Neural cell (in vitro differentiated cells): ENCODE measurements at regions not wholly inside any gene's neighbourhood (a gene's known extent, or its start where the extent isn't known, plus 50 kb on each side); places are given as distances from the start of the nearest gene placed in this dataset.

Experiments
- H2AFZ ChIP-seq: fragments of 200-600, 300-800 bp; sonication (generic), shearing (Covaris generic); 2 replicates; pipeline ENCODE4 v1.6.0; 2014; ENCODE audit warnings: low read depth, mild to moderate bottlenecking, antibody characterized with exemption, low read length, moderate library complexity
- H3F3A ChIP-seq: fragments of 200-600 bp; shearing (Covaris generic); 2 replicates; pipeline ENCODE4 v1.6.1; 2016; ENCODE audit warnings: mild to moderate bottlenecking, moderate library complexity, mixed read lengths, antibody characterized with exemption, low read length; ENCODE audit not compliant: insufficient read depth, poor library complexity, severe bottlenecking
- H3K27ac ChIP-seq: fragments of 200-600, 300-800 bp; sonication (generic), shearing (Covaris generic); 2 replicates; pipeline ENCODE4 v1.5.1; 2014; ENCODE audit warnings: mild to moderate bottlenecking, low read length, moderate library complexity
- H3K27me3 ChIP-seq: fragments of 300-800, 200-600 bp; sonication (generic), shearing (Covaris generic); 2 replicates; pipeline ENCODE4 v1.6.0; 2014; ENCODE audit warnings: mild to moderate bottlenecking, low read depth, low read length, moderate library complexity; ENCODE audit not compliant: insufficient read depth
- H3K36me3 ChIP-seq: fragments of 300-800, 200-600 bp; sonication (generic), shearing (Covaris generic); 2 replicates; pipeline ENCODE4 v1.5.1; 2014; ENCODE audit warnings: mild to moderate bottlenecking, antibody characterized with exemption, low read length, moderate library complexity; ENCODE audit not compliant: insufficient read depth
- H3K4me2 ChIP-seq: fragments of 300-800, 200-600 bp; sonication (generic), shearing (Covaris generic); 2 replicates; pipeline ENCODE4 v1.6.0; 2014; ENCODE audit warnings: mild to moderate bottlenecking, low read length
- H3K4me3 ChIP-seq: fragments of 300-800, 200-600 bp; sonication (generic), shearing (Covaris generic); 2 replicates; pipeline ENCODE4 v1.5.1; 2014; ENCODE audit warnings: mild to moderate bottlenecking, low read length, moderate library complexity
- H3K79me2 ChIP-seq: fragments of 200-600 bp; shearing (Covaris generic); replicated peaks from 2 replicates; pipeline ENCODE4 v1.6.0; 2014; ENCODE audit warnings: mild to moderate bottlenecking, low read length, moderate library complexity; ENCODE audit not compliant: insufficient read depth
- H3K9ac ChIP-seq: fragments of 300-800, 200-600 bp; sonication (generic), shearing (Covaris generic); 2 replicates; pipeline ENCODE4 v1.6.1; 2016; ENCODE audit warnings: mild to moderate bottlenecking, low read length, mixed read lengths
- H3K9me2 ChIP-seq: fragments of 200-600 bp; shearing (Covaris generic); 2 replicates; pipeline ENCODE4 v1.6.1; 2016; ENCODE audit warnings: mild to moderate bottlenecking, low read length, mixed read lengths; ENCODE audit not compliant: insufficient read depth
- H3K9me3 ChIP-seq: fragments of 200-600, 300-800 bp; sonication (generic), shearing (Covaris generic); 2 replicates; pipeline ENCODE4 v1.6.1; 2016; ENCODE audit warnings: mild to moderate bottlenecking, mixed run types, low read length, moderate library complexity, mixed read lengths
- H4K20me1 ChIP-seq: fragments of 200-600 bp; shearing (Covaris generic); 2 replicates; pipeline ENCODE4 v1.6.1; 2016; ENCODE audit warnings: mild to moderate bottlenecking, mixed run types; ENCODE audit not compliant: insufficient read depth
- EP300 ChIP-seq: fragments of 450-650 bp; conservative IDR thresholded peaks from 2 replicates; pipeline ENCODE4 v1.6.1; 2014; ENCODE audit warnings: antibody characterized with exemption, mild to moderate bottlenecking, moderate library complexity; ENCODE audit not compliant: poor library complexity, severe bottlenecking
- EZH2 ChIP-seq: fragments of 200-600, 300-800 bp; shearing (Covaris generic), sonication (generic); IDR thresholded peaks from 2 replicates; pipeline ENCODE4 v1.6.1; 2014; ENCODE audit warnings: antibody characterized with exemption, low read length, borderline replicate concordance, mild to moderate bottlenecking; ENCODE audit not compliant: insufficient read depth, poor library complexity, severe bottlenecking
- MXI1 ChIP-seq: fragments of 450-650 bp; conservative IDR thresholded peaks from 2 replicates; pipeline ENCODE4 v1.6.1; 2014; ENCODE audit warnings: antibody characterized with exemption, mild to moderate bottlenecking; ENCODE audit not compliant: poor library complexity, severe bottlenecking
- POLR2AphosphoS5 ChIP-seq: IDR thresholded peaks from 2 replicates; pipeline ENCODE4 v1.6.1; 2012
- RAD21 ChIP-seq: fragments of 450-650 bp; conservative IDR thresholded peaks from 2 replicates; pipeline ENCODE4 v1.6.1; 2014; ENCODE audit warnings: antibody characterized with exemption, mild to moderate bottlenecking, moderate library complexity
- SMC3 ChIP-seq: fragments of 450-650 bp; conservative IDR thresholded peaks from 2 replicates; pipeline ENCODE4 v1.6.1; 2014; ENCODE audit warnings: antibody characterized with exemption, mild to moderate bottlenecking, moderate library complexity; ENCODE audit not compliant: poor library complexity
- TAF1 ChIP-seq: IDR thresholded peaks from 2 replicates; pipeline ENCODE4 v1.6.1; 2012; ENCODE audit warnings: low read depth
- TF ChIP-seq, protein P1 (sequence below): IDR thresholded peaks from 2 replicates; pipeline ENCODE4 v1.6.1; 2012; ENCODE audit warnings: borderline replicate concordance
- TF ChIP-seq, protein P2 (sequence below): fragments of 450-650 bp; IDR thresholded peaks from 2 replicates; pipeline ENCODE4 v1.5.1; 2014; ENCODE audit warnings: antibody characterized with exemption, mild to moderate bottlenecking, moderate library complexity; ENCODE audit not compliant: poor library complexity, severe bottlenecking

DNA sequence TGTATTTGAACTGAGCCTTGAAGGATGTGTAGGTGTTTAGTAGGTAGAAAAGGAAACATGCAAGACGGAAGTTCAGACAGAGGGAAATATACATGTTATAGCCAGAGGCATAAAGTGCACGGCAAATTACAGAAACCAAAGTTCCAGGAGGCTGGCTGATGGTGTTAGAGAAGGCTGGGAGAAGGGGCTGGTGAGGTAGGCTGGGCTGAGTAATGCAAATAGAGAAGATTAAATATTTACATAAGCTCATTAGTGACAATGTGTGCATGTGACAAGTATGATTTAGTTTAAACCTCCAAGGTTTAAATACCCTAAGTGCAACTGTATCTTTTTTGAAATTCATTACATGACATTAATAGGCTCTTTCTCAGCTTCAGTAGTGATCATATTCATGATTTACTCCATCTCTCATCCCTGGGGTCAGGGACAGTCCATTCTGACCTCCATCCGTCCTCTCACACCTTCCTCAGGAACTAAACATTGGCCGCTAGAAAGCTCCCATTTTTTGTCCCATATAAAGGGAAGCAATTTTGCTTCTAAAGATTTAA lies 399.8 kb upstream of the SALL1 start:
- H3K4me3 ChIP-seq, result no peak overlapping the region
- no peaks in the 10 kb centered on the region for H3K79me2 ChIP-seq
- no peaks in the 10 kb centered on the region for H4K20me1 ChIP-seq
- no peak overlapping the region for H2AFZ ChIP-seq
- no peak overlapping the region for H3K9ac ChIP-seq
- H3K27ac ChIP-seq, result no peak overlapping the region
- H3F3A ChIP-seq, result no peaks in the 10 kb centered on the region
- no peaks in the 10 kb centered on the region for H3K9me2 ChIP-seq
- H3K9me3 ChIP-seq, result no peaks in the 10 kb centered on the region
- no peak overlapping the region for H3K4me2 ChIP-seq
- no peaks in the 10 kb centered on the region for H3K36me3 ChIP-seq
- no peaks in the 10 kb centered on the region for H3K27me3 ChIP-seq
- TF ChIP-seq, protein P1, sequence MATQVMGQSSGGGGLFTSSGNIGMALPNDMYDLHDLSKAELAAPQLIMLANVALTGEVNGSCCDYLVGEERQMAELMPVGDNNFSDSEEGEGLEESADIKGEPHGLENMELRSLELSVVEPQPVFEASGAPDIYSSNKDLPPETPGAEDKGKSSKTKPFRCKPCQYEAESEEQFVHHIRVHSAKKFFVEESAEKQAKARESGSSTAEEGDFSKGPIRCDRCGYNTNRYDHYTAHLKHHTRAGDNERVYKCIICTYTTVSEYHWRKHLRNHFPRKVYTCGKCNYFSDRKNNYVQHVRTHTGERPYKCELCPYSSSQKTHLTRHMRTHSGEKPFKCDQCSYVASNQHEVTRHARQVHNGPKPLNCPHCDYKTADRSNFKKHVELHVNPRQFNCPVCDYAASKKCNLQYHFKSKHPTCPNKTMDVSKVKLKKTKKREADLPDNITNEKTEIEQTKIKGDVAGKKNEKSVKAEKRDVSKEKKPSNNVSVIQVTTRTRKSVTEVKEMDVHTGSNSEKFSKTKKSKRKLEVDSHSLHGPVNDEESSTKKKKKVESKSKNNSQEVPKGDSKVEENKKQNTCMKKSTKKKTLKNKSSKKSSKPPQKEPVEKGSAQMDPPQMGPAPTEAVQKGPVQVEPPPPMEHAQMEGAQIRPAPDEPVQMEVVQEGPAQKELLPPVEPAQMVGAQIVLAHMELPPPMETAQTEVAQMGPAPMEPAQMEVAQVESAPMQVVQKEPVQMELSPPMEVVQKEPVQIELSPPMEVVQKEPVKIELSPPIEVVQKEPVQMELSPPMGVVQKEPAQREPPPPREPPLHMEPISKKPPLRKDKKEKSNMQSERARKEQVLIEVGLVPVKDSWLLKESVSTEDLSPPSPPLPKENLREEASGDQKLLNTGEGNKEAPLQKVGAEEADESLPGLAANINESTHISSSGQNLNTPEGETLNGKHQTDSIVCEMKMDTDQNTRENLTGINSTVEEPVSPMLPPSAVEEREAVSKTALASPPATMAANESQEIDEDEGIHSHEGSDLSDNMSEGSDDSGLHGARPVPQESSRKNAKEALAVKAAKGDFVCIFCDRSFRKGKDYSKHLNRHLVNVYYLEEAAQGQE, result no peak
- TF ChIP-seq, protein P2, sequence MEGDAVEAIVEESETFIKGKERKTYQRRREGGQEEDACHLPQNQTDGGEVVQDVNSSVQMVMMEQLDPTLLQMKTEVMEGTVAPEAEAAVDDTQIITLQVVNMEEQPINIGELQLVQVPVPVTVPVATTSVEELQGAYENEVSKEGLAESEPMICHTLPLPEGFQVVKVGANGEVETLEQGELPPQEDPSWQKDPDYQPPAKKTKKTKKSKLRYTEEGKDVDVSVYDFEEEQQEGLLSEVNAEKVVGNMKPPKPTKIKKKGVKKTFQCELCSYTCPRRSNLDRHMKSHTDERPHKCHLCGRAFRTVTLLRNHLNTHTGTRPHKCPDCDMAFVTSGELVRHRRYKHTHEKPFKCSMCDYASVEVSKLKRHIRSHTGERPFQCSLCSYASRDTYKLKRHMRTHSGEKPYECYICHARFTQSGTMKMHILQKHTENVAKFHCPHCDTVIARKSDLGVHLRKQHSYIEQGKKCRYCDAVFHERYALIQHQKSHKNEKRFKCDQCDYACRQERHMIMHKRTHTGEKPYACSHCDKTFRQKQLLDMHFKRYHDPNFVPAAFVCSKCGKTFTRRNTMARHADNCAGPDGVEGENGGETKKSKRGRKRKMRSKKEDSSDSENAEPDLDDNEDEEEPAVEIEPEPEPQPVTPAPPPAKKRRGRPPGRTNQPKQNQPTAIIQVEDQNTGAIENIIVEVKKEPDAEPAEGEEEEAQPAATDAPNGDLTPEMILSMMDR, result no peak
- TF ChIP-seq SMC3, result no peak
- TF ChIP-seq POLR2AphosphoS5, result no peak
- no peak for TF ChIP-seq RAD21
- no peak for TF ChIP-seq TAF1
- no peak for TF ChIP-seq MXI1
- no peak for TF ChIP-seq EP300
- no peak for TF ChIP-seq EZH2

DNA sequence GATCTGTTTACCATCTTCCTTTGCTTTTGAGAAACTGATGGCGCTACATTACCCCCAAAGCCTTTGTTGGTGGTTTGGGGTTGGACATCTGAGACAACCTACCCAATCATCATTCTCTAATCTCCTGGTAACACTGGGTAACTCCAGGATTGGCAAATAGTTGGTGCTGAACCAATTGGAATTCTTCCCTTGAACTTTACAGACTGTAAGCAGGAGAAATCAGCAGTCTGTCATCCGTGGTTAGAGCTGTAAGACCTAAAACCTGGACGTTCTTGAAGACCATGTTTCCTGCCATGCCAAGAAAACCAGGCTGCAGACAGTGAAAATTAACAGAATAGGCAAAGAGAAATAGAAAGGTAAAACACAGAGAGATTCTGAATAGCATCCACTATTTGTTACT lies 398.8 kb upstream of the SALL1 start:
- Histone ChIP-seq H3K27me3 (no peaks in the 10 kb centered on the region), H3K9me2 (no peaks in the 10 kb centered on the region)

DNA sequence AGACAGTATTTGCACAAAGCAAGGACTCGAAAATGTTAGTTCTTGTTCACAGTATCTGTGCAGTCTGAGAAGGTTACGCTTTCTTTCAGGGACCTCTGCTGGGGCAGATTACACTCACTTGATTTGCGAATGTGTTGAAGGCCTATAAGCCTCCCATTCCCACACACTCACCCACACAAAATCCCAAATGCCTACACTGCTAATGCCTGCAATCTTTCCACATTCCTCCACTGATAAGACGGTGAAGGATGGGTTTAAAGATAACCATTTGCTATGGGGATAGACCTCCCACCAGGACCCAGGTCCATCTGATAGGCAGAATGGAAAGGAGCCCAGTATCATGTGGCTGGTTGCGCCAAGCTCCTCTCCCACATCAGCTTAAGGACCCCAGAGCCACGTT lies 394.9 kb upstream of the SALL1 start:
- H3K36me3 ChIP-seq, result no peaks in the 10 kb centered on the region
- H3K9me2 ChIP-seq, result no peaks in the 10 kb centered on the region
- TF ChIP-seq EZH2 (no peak), POLR2AphosphoS5 (no peak)
- TF ChIP-seq, protein P2, result no peak
- H3F3A ChIP-seq, result no peaks in the 10 kb centered on the region
- H3K9ac ChIP-seq, result no peak overlapping the region
- H3K27ac ChIP-seq, result no peak overlapping the region
- H3K4me3 ChIP-seq, result no peak overlapping the region
- no peak overlapping the region for H2AFZ ChIP-seq
- H3K27me3 ChIP-seq, result no peaks in the 10 kb centered on the region
- no peaks in the 10 kb centered on the region for H4K20me1 ChIP-seq
- H3K9me3 ChIP-seq, result no peaks in the 10 kb centered on the region
- H3K79me2 ChIP-seq, result no peaks in the 10 kb centered on the region
- no peak overlapping the region for H3K4me2 ChIP-seq

More for the DNA sequence above, 398.8 kb upstream of the SALL1 start:
- H3K9me3 ChIP-seq, result no peaks in the 10 kb centered on the region
- H3K79me2 ChIP-seq, result no peaks in the 10 kb centered on the region
- H2AFZ ChIP-seq, result no peak overlapping the region
- no peak overlapping the region for H3K4me2 ChIP-seq
- no peak for TF ChIP-seq RAD21
- no peaks in the 10 kb centered on the region for H3F3A ChIP-seq
- no peak overlapping the region for H3K9ac ChIP-seq
- no peaks in the 10 kb centered on the region for H4K20me1 ChIP-seq
- H3K36me3 ChIP-seq, result no peaks in the 10 kb centered on the region
- H3K27ac ChIP-seq, result no peak overlapping the region
- H3K4me3 ChIP-seq, result no peak overlapping the region
